Omental fat pad (tissue), 3 donors: ENCODE measurements at regions not wholly inside any gene's neighbourhood (a gene's known extent, or its start where the extent isn't known, plus 50 kb on each side); places are given as distances from the start of the nearest gene placed in this dataset.
"Not testable (repeated sequence)": the region's sequence is repeated elsewhere in the genome, so short reads cannot be mapped to it uniquely, and the experiment has no call there.

Experiments
- ATAC-seq: fragments of 150-250 bp; one replicate; pipeline ENCODE4 v1.9.1; 2016; ENCODE audit warnings: mild to moderate bottlenecking, moderate library complexity; ENCODE audit not compliant: low FRiP score
- DNase-seq: peaks from one replicate; pipeline ENCODE4 v3.0.0-alpha.2; 2019; ENCODE audit warnings: low spot score
- CTCF ChIP-seq, 3 donors: fragments of 450-650 bp; IDR thresholded peaks; one replicate each; pipeline ENCODE4 v1.5.1; 2016 to 2017; ENCODE audit warnings: antibody characterized with exemption in 3 of 3, mild to moderate bottlenecking in 3 of 3, moderate library complexity in 2 of 3

- DNase-seq (no peak), ATAC-seq (no peak)
- no peak for TF ChIP-seq CTCF (IDR thresholded peaks at IDR 0.05)
Observed at GRCh38 chr4:184280591-184281071, 63.0 kb upstream of the ENPP6 start.

- DNase-seq (no peak), ATAC-seq (no peak)
- TF ChIP-seq CTCF (IDR thresholded peaks at IDR 0.05), result no peak
Observed at GRCh38 chr4:184280137-184280536, 62.5 kb upstream of the ENPP6 start.

- ATAC-seq (no peak), DNase-seq (no peak)
- no peak for TF ChIP-seq CTCF (IDR thresholded peaks at IDR 0.05)
Observed at GRCh38 chr4:184279496-184280061, 61.9 kb upstream of the ENPP6 start.

- not testable (repeated sequence) for DNase-seq, ATAC-seq
Observed at GRCh38 chr4:184277769-184278168, 60.1 kb upstream of the ENPP6 start.

- DNase-seq, ATAC-seq: not testable (repeated sequence)
Observed at GRCh38 chr4:184277010-184277409, 59.3 kb upstream of the ENPP6 start.

GRCh38 chr4:184276346-184276745 is 58.7 kb upstream of the ENPP6 start:
- ATAC-seq, DNase-seq: not testable (repeated sequence)

- TF ChIP-seq CTCF (IDR thresholded peaks at IDR 0.05), result no peak
- no peak for DNase-seq
- ATAC-seq, result no peak
Observed at GRCh38 chr4:184275766-184276165, 58.1 kb upstream of the ENPP6 start.

GRCh38 chr4:184274286-184274951 is 56.7 kb upstream of the ENPP6 start:
- no peak for TF ChIP-seq CTCF (IDR thresholded peaks at IDR 0.05)
- no peak for ATAC-seq
- DNase-seq, result no peak
